SK-N-SH (cell line): ENCODE measurements at regions not wholly inside any gene's neighbourhood (a gene's known extent, or its start where the extent isn't known, plus 50 kb on each side); places are given as distances from the start of the nearest gene placed in this dataset.

Experiments
- TAF1 ChIP-seq: IDR thresholded peaks from 2 replicates; pipeline ENCODE4 v1.6.1; 2012; ENCODE audit warnings: low read depth, mild to moderate bottlenecking, low read length, moderate library complexity, borderline replicate concordance
- YY1 ChIP-seq: IDR thresholded peaks from 2 replicates; pipeline ENCODE4 v1.4.0; 2012; ENCODE audit warnings: low read depth, mild to moderate bottlenecking
- TF ChIP-seq, protein P1 (sequence below): fragments of 200-600 bp; sonication (generic); IDR thresholded peaks from 2 replicates; pipeline ENCODE4 v1.6.1; 2017; ENCODE audit warnings: antibody characterized with exemption, mild to moderate bottlenecking, moderate library complexity
- TF ChIP-seq, protein P2 (sequence below): IDR thresholded peaks from 2 replicates; pipeline ENCODE4 v1.4.0; 2012; ENCODE audit warnings: low read depth
- TF ChIP-seq, protein P3 (sequence below): IDR thresholded peaks from 2 replicates; pipeline ENCODE4; 2012

DNA sequence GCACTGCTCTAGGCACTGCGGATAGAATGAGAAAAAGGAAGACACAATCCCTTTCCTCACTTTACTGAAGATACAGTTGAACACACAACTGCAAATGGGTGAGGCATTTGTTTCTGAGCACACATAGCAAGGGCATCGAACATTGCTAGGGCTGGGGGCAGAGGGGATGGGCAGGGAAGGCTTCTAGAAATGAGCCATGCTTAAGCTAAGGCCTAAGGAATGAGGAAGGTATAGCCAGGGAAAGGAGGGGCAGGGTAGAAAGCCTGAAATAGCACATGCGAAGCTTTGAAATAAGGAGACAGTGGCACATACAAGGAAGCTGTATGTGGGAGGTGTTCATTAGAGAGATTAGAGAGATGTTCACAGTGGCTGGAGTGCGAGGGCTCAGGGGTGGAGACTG is 92.7 kb downstream of the KIF4B start:
- no peak for TF ChIP-seq YY1
- TF ChIP-seq, protein P1, sequence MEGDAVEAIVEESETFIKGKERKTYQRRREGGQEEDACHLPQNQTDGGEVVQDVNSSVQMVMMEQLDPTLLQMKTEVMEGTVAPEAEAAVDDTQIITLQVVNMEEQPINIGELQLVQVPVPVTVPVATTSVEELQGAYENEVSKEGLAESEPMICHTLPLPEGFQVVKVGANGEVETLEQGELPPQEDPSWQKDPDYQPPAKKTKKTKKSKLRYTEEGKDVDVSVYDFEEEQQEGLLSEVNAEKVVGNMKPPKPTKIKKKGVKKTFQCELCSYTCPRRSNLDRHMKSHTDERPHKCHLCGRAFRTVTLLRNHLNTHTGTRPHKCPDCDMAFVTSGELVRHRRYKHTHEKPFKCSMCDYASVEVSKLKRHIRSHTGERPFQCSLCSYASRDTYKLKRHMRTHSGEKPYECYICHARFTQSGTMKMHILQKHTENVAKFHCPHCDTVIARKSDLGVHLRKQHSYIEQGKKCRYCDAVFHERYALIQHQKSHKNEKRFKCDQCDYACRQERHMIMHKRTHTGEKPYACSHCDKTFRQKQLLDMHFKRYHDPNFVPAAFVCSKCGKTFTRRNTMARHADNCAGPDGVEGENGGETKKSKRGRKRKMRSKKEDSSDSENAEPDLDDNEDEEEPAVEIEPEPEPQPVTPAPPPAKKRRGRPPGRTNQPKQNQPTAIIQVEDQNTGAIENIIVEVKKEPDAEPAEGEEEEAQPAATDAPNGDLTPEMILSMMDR: no peak
- TF ChIP-seq, protein P2, sequence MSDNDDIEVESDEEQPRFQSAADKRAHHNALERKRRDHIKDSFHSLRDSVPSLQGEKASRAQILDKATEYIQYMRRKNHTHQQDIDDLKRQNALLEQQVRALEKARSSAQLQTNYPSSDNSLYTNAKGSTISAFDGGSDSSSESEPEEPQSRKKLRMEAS: no peak
- TF ChIP-seq, protein P3, sequence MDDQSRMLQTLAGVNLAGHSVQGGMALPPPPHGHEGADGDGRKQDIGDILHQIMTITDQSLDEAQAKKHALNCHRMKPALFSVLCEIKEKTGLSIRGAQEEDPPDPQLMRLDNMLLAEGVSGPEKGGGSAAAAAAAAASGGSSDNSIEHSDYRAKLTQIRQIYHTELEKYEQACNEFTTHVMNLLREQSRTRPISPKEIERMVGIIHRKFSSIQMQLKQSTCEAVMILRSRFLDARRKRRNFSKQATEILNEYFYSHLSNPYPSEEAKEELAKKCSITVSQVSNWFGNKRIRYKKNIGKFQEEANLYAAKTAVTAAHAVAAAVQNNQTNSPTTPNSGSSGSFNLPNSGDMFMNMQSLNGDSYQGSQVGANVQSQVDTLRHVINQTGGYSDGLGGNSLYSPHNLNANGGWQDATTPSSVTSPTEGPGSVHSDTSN: no peak
- no peak for TF ChIP-seq TAF1
